ENCODE measurements at regions not wholly inside any gene's neighbourhood (a gene's known extent, or its start where the extent isn't known, plus 50 kb on each side); places are given as distances from the start of the nearest gene placed in this dataset.
"Not testable (repeated sequence)": the region's sequence is repeated elsewhere in the genome, so short reads cannot be mapped to it uniquely, and the experiment has no call there.

DNA sequence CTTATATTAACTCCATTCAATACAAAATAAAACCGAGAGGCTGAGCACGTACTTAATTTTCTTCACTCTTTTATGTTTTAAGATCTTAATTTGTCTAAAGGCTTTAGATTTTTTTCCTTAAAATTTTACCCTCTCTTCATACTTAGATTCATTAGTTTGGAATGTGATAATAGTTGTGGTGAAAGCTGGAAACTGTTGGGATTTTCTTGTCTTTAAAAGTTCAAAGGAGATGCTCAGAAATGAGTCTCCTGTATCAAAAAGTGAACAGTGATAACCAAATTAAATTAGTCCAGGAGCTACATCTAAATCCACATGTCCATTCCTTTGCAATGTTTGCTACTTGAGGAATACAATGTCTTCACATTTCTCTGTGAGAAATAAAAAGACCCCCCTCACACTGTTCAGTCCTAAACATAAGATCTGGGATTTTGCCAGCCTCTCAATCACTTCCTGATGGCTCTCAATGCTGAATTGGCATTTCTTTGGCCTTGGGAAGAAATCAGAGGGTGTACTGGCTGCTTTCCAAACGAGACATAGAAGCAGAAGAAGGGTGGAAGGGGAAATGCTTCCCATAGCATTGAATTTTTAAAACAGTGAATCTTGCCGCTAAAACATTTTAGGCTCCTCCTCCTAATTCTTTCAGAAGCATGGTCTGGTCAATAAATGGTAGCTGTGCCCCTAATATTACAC lies 245.0 kb downstream of the SHOX2 start:
- in situ Hi-C loops (cut with MboI; ENCODE audit: low sequenced_read_pairs) = loop anchor here (25.0 kb wide), 2 partner anchors 451 to 576 kb away; no protein-coding TSS in a partner anchor

DNA sequence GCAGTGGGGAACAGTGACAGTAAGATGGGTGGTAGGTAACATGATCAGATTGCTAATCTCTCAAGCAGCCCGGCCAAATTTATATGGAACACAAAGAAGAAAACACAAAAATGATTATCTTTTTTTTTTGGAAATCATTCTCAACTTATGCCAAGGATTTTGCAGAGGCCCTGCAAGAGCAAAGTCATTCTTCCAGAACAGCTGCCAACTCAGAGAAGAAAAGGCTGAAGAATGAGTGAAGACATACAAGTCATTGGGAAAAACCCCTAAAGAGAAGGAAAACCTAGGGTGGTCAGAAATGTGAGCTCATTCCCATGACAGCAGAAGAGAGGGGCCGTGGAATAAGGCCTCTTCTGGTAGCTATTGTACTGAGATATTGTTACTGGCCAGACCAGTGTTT lies 246.7 kb downstream of the SHOX2 start:
- in situ Hi-C loops (cut with MboI; ENCODE audit: low sequenced_read_pairs) = loop anchor here (25.0 kb wide), 2 partner anchors 453 to 578 kb away; no protein-coding TSS in a partner anchor

DNA sequence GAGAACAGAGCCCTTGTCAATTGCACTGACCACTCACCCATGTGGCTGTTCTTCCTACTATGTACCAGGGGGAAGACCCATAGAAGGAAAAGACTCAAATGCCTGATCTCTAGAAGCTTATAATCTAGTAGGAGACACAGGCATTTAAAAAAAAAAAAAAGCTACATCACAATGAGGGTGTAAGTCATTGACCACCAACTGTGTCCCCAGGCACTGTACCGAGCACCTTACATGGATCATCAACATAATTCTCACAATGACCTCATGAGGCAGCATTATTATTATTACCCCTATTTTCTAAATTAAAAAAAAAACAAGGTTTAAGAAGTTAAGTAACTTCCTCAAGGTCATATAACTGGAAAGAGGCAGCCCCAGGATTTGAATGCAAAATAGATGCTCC lies 247.4 kb downstream of the SHOX2 start:
- in situ Hi-C loops (cut with MboI; ENCODE audit: low sequenced_read_pairs) = loop anchor here (25.0 kb wide), 2 partner anchors 453 to 578 kb away; no protein-coding TSS in a partner anchor

DNA sequence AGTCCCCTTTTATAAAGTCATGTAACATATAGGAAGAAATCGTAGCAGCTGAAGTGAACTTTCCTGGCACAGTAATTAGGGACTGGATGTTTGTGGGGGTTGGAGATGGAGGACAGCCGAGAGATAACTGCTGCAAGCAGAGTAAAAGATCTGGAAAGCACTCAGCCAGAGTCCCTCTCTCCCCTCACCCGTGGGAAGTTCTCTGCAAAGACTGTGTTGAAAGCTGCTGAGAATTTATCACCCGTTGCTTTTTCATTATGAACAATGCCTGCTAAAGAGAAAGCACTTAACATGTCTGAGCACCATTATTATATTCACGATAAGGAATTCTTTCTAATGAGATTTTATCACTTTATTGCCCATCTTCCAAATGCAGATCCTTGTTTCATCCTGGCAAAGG lies 248.8 kb downstream of the SHOX2 start:
- in situ Hi-C loops (cut with MboI; ENCODE audit: low sequenced_read_pairs) = loop anchor here (25.0 kb wide), 2 partner anchors 455 to 580 kb away; no protein-coding TSS in a partner anchor

DNA sequence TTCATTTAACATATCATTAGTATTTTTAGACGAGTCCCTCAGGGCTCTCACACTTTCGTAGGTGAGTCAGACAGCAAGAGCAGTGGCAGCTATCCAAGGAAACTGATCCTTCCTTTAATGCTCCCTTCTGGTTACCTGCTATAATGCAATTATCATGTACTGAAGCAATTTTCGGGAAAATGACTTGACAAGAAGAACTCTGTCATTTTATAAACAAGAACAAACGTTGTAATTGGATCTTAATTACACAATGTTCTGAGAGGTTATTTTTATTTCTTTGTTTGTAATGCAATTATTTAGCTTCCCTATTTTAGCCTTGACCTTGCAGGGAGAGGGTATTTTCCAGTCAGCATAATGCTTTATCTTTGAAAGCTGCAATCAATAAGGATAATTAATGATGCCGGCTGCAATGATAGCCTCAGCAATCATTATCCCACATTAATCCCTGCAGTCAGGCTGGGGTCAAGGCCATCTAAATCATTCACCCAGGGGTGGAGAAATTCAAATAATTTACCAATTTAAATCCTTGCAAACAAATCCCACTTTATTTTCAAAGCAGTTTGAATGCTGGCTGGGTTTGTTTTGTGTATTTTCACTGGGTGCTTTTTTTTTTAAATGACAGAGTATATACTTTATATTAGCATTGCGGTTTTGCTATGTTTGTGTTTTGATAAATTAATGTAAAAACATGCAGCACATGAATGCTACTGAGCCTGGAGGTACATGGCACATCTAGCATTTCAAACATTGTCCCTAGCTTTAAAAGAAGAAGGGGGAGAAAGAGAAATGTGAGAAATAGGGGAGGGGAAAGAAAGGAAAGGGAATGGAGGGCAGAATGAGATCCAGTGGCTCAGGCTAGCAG lies 249.9 kb downstream of the SHOX2 start:
- in situ Hi-C loops (cut with MboI; ENCODE audit: low sequenced_read_pairs) = loop anchor here (25.0 kb wide), 2 partner anchors 456 to 581 kb away; no protein-coding TSS in a partner anchor

DNA sequence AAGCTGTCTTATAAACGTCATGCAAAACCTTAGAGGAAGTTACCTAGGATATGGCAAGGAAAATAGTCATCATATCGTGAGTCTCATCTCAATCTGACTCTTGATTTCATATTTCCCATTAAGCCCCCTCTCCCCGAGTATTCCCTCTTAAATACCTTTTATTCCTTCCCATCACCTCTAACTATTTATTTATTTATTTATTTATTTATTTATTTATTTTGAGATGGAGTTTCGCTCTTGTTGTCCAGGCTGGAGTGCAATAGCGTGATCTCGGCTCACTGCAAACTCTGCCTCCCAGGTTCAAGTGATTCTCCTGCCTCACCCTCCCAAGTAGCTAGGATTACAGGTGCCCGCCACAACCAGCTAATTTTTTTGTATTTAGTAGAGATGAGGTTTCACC lies 260.4 kb downstream of the SHOX2 start:
- in situ Hi-C loops (cut with MboI; ENCODE audit: low sequenced_read_pairs) = not testable (repeated sequence)

DNA sequence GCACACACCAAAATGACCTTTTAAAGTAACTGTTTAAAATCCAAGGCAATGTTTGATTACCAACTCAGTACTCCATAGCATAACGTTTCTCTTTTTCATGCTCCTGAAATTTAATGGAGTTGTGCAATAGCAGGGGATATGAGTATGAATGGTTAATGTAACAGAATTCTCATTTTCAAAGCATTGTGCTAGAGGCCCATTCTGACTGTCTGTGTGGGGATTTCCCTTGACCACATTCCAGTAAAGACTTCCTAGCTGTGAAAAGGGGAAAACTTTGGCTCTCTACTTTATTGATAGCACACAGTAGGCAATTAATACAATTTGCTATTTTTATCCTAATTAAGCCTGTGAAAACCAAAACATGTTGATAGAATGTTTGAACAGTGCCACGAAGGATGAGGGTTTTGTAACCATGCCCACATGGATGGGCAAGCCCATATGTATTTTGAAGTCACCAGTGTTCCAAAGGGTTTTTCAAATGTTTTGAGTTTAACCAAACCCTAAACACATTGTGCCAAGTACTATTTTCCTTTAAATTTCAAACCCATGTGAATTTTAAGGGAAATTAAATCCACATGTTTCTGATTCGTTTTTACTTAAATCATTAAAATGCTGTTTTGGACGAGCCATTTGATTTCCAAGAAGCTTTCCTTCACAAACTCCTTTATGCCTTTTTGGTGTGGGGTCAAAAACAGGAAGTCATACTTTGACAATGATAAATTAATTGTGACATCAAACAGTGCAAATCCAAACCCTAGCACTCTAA lies 261.2 kb downstream of the SHOX2 start:
- in situ Hi-C loops (cut with MboI; ENCODE audit: low sequenced_read_pairs) = no loop called here

DNA sequence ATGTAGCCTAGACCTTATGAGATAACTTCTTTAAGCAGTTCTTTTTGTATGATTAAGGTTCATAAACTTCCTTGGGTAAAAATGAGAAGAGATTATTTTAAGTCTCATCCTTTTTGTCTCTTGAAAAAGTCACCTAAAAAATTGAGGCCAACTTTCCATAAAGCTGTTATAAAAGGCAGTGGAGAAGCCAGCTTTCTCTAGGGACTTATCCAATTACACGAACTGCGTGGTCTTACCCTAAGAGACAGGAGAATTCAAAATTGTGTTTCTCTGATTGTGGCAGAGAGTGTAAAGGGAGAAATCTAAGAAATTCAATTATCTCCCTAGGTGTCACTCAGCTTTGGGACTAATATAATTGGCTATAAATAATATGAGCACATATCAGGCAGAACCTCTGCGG lies 262.0 kb downstream of the SHOX2 start:
- in situ Hi-C loops (cut with MboI; ENCODE audit: low sequenced_read_pairs) = no loop called here

DNA sequence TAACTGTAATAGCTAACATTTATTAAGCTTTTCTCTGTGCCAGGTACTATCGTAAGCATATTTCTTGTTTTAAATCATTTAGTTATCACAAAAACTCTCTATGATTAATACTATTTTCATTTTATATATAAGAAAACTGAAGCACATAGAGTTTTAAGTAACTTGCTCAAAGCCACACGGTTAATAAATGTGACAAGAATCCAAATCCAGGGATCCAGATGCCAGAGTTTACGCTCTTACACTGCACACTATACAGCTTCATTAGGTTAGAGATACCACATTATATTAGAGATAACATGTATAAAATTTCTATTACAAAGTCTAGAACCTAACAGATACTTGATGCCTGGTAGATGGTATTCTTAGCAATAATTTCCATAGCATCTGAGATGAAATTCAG lies 265.2 kb downstream of the SHOX2 start:
- in situ Hi-C loops (cut with MboI; ENCODE audit: low sequenced_read_pairs) = no loop called here

DNA sequence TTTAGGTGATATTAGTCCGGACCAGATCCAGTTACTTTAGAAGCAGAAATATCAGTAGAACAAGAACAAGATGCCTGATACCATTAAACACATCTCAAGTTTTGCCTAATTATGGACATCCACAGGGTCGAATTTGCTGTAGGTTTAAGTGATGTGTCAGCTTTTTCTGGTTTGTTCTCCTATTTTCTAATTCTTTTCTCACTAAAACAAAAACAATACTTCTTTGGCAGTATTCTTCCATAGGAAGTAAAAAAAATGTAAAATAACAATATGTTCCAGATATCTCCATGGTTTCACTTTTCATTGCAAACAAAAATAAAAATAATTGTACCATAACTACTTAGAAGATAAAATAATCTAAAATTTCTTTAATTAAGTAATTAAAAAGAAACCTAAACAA lies 265.7 kb downstream of the SHOX2 start:
- in situ Hi-C loops (cut with MboI; ENCODE audit: low sequenced_read_pairs) = no loop called here

DNA sequence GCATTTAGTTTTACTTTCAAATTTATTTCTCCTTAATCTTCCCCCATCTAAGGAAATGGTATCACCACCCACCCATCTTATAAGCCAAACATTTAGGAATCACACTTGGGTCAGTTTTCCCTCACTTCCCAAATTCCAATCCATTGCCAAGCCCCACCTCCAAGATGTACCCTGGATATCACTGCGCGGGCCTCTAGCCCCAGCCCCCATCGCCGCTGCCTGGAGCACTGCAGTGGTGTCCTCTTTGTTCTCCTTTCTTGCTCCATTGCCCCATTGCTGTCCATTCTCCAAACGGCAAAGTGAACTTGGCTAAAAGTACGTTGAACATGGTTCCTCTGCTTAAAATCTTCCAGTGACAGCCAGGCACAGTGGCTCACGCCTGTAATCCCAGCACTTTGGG lies 267.8 kb downstream of the SHOX2 start:
- in situ Hi-C loops (cut with MboI; ENCODE audit: low sequenced_read_pairs) = no loop called here

DNA sequence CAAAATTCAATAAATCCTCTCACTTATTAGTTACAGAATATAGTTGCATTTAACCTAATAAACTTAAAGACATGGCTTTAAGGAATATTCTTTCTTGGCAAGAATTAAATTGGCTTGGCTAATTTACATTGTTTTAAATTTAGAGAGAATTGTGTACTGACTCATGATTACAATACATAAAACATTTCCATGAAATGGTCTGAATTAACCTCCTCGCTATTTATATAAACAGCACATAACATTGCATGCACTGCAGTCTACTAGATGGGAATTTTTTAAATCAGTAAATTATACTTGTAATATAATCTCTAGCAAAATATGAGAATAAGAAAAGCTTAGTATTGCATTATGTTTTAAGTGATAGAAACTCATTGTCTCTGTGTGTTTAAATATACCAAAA lies 268.9 kb downstream of the SHOX2 start:
- in situ Hi-C loops (cut with MboI; ENCODE audit: low sequenced_read_pairs) = no loop called here

DNA sequence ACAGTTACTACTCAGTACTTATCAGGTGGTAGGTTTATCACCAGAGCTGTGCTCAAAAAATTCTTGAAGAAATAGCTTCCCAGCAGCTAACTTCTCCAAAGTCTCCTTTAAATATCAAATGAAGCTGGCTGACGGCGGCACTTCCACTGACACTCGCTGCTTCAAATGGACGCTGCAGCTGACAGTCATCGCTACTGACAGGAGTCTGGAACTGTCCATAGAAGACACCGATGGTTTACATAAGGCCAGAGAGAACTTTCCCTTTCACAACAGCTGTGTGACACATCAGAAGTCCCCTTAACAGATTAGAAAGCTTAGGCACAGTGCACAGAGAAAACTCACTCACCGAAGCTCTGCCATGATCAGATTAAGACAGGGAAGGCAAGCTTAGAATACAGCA lies 270.2 kb downstream of the SHOX2 start:
- in situ Hi-C loops (cut with MboI; ENCODE audit: low sequenced_read_pairs) = no loop called here

DNA sequence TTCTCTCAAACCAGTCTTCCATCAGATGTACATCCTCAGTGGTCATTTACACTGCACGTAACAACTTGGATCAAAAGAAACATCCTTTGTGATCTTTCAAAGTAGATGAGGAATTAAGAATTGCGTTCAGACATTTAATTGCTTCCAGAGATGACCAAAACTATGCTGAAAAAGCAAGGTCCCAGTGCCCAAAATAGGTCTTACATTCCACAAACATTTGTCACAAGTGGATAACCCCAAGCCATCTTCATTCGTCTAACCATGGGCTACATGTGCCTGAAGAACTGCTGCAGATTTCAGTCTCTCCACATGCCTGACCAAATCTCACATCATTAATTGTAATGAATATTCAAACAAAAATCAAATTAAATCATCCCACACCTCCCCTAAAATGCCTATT lies 273.6 kb downstream of the SHOX2 start:
- in situ Hi-C loops (cut with MboI; ENCODE audit: low sequenced_read_pairs) = no loop called here

DNA sequence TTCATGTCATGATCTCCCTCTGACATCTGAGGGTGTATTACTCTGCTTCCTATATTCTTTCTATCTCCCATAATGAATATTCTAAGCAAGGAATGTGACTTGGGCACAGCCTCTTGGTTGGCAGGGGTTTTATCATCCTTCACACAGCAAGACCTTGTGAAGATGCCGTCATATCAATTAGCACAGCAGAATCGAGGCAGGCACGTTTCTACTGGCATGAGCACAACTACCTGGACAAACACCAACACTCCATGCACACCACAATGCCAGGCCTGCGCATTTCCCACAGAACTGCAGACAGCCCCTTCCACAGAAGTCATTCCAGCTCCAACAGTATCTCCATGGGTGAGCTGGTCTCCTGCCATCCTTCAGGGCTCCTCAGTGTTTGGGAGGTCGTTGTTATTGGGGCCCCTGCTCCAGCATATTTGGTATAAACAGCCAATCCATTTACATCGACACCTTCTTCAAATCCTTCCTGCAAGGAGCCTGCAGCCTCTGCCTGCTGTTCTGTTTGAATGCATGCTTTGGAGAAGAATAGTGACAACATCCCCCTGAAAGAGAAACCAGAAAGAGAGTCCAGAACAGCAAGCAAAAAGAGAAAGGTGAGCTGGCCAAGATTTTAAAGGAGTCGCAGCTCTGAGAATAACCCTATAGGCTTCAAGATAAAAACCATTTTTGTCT lies 275.5 kb downstream of the SHOX2 start:
- in situ Hi-C loops (cut with MboI; ENCODE audit: low sequenced_read_pairs) = no loop called here

DNA sequence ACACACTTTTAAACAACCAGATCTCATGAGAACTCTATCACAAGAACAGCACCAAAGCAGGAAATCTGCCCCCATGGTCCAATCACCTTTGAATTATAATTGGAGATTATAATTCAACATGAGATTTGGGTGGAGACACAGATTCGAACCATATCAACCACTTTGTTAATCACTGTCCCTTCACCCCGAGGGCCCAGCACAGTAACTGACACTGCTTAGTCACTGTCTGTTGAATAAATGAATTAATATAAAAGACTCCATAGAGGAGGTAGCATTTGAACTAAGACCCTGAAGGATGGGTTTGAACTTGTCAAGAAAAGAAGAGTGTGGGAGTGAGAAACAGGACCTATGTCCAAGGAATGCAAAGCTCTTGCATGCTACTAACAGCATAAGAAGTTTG lies 276.4 kb downstream of the SHOX2 start:
- in situ Hi-C loops (cut with MboI; ENCODE audit: low sequenced_read_pairs) = no loop called here

DNA sequence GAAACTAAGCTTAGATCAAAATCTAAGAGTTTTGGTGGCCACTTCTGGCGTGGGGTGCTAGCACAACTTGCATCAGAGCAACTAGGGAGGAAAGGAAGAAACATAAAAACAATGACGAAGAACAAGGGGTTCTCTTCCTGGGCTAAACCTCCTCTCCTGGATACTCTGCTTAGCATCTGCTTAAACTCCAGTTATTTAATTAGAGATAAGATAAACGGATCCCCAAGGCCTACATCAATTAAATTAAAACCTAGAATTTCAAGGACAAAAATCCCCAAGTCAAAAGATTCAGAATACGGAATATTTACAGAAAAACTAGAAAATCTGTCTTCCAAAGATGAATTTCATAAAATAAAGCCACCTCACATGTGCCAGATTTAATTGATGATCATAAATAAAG lies 281.9 kb downstream of the SHOX2 start:
- in situ Hi-C loops (cut with MboI; ENCODE audit: low sequenced_read_pairs) = no loop called here

DNA sequence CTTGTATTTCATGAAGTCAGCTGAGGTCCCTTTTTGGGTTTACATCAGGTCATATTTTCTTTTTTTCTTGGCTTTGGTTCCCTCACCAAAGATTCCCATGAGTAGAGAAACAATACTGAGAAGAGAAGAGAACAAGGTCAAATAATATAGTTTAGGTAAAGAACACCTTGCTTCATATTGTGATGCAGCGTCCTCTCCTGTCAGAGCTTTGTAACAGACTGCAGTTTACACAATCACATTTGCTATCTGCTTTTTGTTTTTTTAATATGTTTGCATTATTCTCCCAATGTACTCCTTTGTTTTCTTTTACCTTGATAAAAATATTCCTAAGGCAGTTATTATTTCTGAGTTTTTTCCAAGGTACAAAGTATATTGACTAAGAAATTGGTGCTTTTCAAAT lies 283.2 kb downstream of the SHOX2 start:
- in situ Hi-C loops (cut with MboI; ENCODE audit: low sequenced_read_pairs) = no loop called here

DNA sequence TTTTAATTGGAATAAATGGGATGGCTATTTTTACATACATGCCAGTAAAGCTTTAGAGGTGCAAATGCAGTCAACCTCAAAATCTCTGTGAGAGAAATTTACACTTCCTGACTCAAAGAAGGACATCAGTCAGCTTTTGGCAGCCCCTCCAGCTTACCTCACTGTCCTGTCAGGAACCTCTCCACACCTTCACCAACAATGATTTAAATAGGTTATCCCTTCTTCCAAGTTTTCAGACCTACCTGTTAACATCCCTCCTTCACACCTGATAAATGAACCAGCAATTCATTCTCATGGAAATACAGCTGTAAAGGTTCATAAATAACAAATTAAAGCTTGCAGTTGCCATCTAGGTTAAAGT lies 286.1 kb downstream of the SHOX2 start:
- in situ Hi-C loops (cut with MboI; ENCODE audit: low sequenced_read_pairs) = no loop called here

DNA sequence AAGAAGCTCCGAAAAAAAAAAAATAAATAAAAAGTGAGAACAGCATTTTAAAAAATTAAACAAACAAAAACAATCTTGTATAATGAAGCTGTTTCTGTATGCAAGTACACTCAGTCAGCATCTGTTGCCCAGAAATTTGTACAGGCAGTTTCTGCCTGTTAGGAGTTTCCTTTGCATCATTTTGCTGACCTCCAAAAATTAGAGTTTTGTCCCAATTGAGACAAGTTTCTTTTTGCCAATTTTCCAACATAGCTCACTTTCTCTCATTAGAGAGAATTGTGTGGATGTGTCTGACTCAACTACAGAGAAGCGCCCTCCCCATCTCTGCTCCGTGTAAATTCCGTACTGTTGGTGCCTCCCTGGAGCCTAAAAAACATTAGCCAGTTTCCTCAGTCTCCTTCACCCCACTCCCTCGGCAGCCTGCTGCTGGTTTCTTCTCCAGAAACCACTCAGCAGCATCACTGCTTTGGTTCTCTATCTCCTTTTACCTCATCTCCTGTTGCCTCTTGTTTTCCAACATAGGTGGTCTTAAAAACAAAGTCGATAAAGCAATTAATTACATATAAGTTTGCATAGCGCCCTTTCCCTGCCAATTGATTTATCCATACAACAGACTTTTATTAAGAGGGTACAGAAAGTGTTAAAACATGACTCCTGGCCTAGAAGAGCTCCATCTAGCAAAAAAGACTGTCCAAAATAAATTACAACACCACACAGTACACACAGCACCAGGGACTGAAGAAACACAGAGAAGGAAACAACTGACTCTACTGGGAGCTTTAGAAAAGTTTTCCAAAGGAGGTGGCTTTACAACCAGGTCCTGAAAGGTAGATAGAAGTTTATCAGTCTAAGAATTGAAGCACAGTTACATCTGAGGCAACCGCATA lies 286.7 kb downstream of the SHOX2 start:
- in situ Hi-C loops (cut with MboI; ENCODE audit: low sequenced_read_pairs) = no loop called here
